ENCODE measurements at regions not wholly inside any gene's neighbourhood (a gene's known extent, or its start where the extent isn't known, plus 50 kb on each side); places are given as distances from the start of the nearest gene placed in this dataset.

DNA sequence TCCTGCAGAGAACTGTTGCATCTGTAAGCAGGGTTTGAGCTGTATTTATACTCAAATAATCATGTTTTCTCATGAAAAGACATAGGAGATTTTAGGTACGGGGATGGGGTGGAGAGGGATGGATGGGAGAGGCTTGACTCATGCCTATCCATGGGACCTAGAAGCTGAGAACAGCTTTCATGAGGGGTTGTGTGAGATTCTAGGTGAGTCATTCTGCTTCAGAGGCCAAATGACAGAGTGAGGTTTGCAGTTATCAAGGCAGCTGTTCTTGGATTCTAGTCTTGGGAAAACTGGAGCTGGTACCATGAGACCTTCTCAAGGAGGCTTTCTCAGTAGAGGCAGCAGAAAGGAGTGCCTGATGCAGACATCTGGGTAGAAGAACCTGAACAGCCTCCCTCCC, 746.9 kb downstream of the TYW1 start:
- no peak overlapping the region for H3K4me3 ChIP-seq (replicated peaks in 1 of 4; ENCODE audit: control extremely low read depth in 1 of 4, insufficient read depth in 1 of 4, low read depth in 3 of 4, low read length in 4 of 4)

DNA sequence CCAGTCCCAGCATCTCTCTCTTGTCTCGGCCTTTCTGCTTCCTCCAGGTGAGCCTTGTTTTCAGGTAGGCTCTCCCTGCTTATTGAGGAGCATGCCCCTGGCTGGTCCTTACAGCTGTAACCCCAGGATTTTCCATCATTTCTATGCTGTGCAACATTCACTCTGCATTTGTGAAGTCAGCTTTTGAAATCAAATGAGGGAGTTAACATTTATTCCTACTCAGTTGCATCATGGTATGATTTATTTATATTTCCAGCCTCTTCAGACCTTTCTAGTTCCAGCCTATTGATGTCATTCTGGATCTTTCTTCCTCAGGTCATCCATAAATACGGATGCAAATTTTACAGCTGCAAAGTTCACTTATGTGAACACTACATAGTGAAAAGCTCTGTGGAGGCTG, 755.6 kb downstream of the TYW1 start:
- no peak overlapping the region for H3K4me2 ChIP-seq (ENCODE audit: extremely low read depth, insufficient read depth, low read length)
- no peaks in the 10 kb centered on the region for H3K9me3 ChIP-seq (ENCODE audit: control insufficient read depth, insufficient read depth, low read depth, low read length)
- no peak for TF ChIP-seq EZH2 (IDR thresholded peaks at IDR 0.05; ENCODE audit: low read length, missing control alignments)
- no peak for TF ChIP-seq CTCF (conservative IDR thresholded peaks at IDR 0.05 in 1 of 2, IDR thresholded peaks at IDR 0.05 in 1 of 2; ENCODE audit: low read depth in 1 of 2, low read length in 2 of 2)
- no peak overlapping the region for H2AFZ ChIP-seq (ENCODE audit: low read length)
- no peaks in the 10 kb centered on the region for H4K20me1 ChIP-seq (ENCODE audit: control insufficient read depth, extremely low read depth, insufficient read depth, low read length)
- no peaks in the 10 kb centered on the region for H3K4me1 ChIP-seq (ENCODE audit: control insufficient read depth, extremely low read depth, insufficient read depth, low read length)
- no peak overlapping the region for H3K4me3 ChIP-seq (replicated peaks in 1 of 4; ENCODE audit: control extremely low read depth in 1 of 4, insufficient read depth in 1 of 4, low read depth in 3 of 4, low read length in 4 of 4)
- no peaks in the 10 kb centered on the region for H3K36me3 ChIP-seq (ENCODE audit: control insufficient read depth, insufficient read depth, low read length)
- DNase-seq (ENCODE audit: low read depth in 2 of 2): peak in 1 of 2 donors; percentile 4
- no peak overlapping the region for H3K9ac ChIP-seq (ENCODE audit: insufficient read depth, low read length)
- no peak overlapping the region for H3K27ac ChIP-seq (ENCODE audit: insufficient read depth, low read length)
- H3K79me2 ChIP-seq (ENCODE audit: control insufficient read depth, insufficient read depth, low read length): no peaks in the 10 kb centered on the region
- H3K27me3 ChIP-seq (ENCODE audit: control insufficient read depth, insufficient read depth, low read length): no peaks in the 10 kb centered on the region

More for the DNA sequence above, 746.9 kb downstream of the TYW1 start:
- TF ChIP-seq CTCF (conservative IDR thresholded peaks at IDR 0.05 in 1 of 2, IDR thresholded peaks at IDR 0.05 in 1 of 2; ENCODE audit: low read depth in 1 of 2, low read length in 2 of 2): no peak
- no peak for TF ChIP-seq EZH2 (IDR thresholded peaks at IDR 0.05; ENCODE audit: low read length, missing control alignments)
- Histone ChIP-seq H3K27ac (ENCODE audit: insufficient read depth, low read length) (no peak overlapping the region), H2AFZ (ENCODE audit: low read length) (no peak overlapping the region), H3K27me3 (ENCODE audit: control insufficient read depth, insufficient read depth, low read length) (no peaks in the 10 kb centered on the region), H3K9me3 (ENCODE audit: control insufficient read depth, insufficient read depth, low read depth, low read length) (no peaks in the 10 kb centered on the region), H3K9ac (ENCODE audit: insufficient read depth, low read length) (no peak overlapping the region), H3K4me2 (ENCODE audit: extremely low read depth, insufficient read depth, low read length) (no peak overlapping the region), H3K4me1 (ENCODE audit: control insufficient read depth, extremely low read depth, insufficient read depth, low read length) (no peaks in the 10 kb centered on the region), H4K20me1 (ENCODE audit: control insufficient read depth, extremely low read depth, insufficient read depth, low read length) (no peaks in the 10 kb centered on the region), H3K36me3 (ENCODE audit: control insufficient read depth, insufficient read depth, low read length) (no peaks in the 10 kb centered on the region), H3K79me2 (ENCODE audit: control insufficient read depth, insufficient read depth, low read length) (no peaks in the 10 kb centered on the region)
- DNase-seq (ENCODE audit: low read depth in 2 of 2): no peak

GRCh38 chr7:67753891-67754290, 757.3 kb downstream of the TYW1 start:
- no peak for TF ChIP-seq CTCF (conservative IDR thresholded peaks at IDR 0.05 in 1 of 2, IDR thresholded peaks at IDR 0.05 in 1 of 2; ENCODE audit: low read depth in 1 of 2, low read length in 2 of 2)
- TF ChIP-seq EZH2 (IDR thresholded peaks at IDR 0.05; ENCODE audit: low read length, missing control alignments): no peak
- Histone ChIP-seq H3K4me1 (ENCODE audit: control insufficient read depth, extremely low read depth, insufficient read depth, low read length) (no peaks in the 10 kb centered on the region), H3K79me2 (ENCODE audit: control insufficient read depth, insufficient read depth, low read length) (no peaks in the 10 kb centered on the region), H2AFZ (ENCODE audit: low read length) (no peak overlapping the region), H3K4me2 (ENCODE audit: extremely low read depth, insufficient read depth, low read length) (no peak overlapping the region), H3K36me3 (ENCODE audit: control insufficient read depth, insufficient read depth, low read length) (no peaks in the 10 kb centered on the region), H3K4me3 (replicated peaks in 1 of 4; ENCODE audit: control extremely low read depth in 1 of 4, insufficient read depth in 1 of 4, low read depth in 3 of 4, low read length in 4 of 4) (no peak overlapping the region), H3K27ac (ENCODE audit: insufficient read depth, low read length) (no peak overlapping the region), H3K9ac (ENCODE audit: insufficient read depth, low read length) (no peak overlapping the region), H4K20me1 (ENCODE audit: control insufficient read depth, extremely low read depth, insufficient read depth, low read length) (no peaks in the 10 kb centered on the region), H3K27me3 (ENCODE audit: control insufficient read depth, insufficient read depth, low read length) (no peaks in the 10 kb centered on the region), H3K9me3 (ENCODE audit: control insufficient read depth, insufficient read depth, low read depth, low read length) (no peaks in the 10 kb centered on the region)
- DNase-seq (ENCODE audit: low read depth in 2 of 2): peak in 1 of 2 donors; percentile 21

Data from fibroblast of lung (primary cell).